ENCODE measurements at regions not wholly inside any gene's neighbourhood (a gene's known extent, or its start where the extent isn't known, plus 50 kb on each side); places are given as distances from the start of the nearest gene placed in this dataset.

DNA sequence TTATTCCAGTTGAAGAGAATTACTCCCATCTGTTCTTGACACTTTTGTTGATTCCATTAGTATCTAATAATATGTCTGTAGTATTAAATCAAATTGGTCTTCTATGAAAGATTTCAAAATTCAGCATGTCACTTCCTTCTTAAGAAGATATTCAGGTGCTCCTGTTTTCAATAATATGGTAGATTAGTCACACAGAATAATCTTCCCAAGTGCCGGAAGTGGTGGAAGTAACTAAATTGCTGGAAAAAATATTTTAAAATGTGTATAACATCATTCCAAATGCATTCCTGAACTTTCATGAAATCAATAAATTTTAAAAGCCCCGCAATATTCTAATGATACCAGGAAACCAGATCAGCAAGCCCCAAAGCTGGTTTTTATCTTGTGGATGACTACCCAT lies 281.3 kb downstream of the EPM2A start:
- DNase-seq (ENCODE audit: low read depth in 2 of 2): no peak

DNA sequence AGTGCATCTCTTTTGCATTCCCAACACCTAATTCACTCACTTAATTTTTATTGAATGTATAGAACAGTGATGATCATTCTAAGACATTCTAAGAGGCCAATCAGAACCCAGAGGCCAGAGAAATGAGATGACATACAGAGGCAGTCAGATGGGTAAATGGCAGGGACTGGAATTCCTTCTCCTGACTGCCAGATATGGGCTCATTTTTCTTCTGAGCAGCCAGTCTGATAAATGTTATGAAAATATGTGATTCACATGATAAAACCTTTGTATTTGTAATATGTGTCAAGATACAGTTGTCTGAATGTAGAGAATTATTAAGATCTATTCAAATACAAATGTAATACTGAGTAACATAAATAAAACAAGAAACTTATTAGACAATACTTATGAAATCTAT lies 277.8 kb downstream of the EPM2A start:
- no peak for DNase-seq (ENCODE audit: low read depth in 2 of 2)

DNA sequence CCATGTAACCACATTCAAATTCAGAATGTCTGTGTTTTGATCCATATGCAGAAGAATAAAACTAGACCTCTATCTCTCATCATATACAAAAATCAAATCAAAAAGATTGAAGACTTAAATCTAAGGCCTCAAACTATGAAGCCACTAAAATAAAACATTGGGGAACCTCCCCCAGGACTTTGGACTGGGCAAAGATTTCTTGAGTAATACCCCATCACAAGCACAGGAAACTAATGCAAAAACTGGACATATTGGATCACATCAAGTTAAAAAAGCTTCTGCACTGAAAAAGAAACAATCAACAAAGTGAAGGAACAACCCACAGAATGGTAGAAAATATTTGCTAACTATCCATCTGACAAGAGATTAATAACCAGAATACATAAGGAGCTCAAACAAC lies 266.8 kb downstream of the EPM2A start:
- no peak for DNase-seq (ENCODE audit: low read depth in 2 of 2)

DNA sequence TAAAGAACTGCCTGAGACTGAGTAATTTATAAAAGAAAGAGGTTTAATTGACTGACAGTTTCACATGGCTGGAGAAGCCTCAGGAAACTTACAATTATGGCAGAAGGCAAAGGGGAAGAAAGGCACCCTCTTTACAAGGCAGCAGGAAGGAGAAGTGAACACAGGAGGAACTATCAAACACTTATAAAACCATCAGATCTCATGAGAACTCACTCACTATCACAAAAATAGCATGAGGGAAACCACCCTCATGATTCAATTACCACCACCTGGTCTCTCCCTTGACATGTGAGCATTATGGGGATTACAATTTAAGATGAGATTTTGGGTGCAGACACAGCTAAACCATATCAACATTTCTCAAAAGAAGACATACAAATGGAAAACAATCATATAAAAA lies 266.3 kb downstream of the EPM2A start:
- DNase-seq (ENCODE audit: low read depth in 2 of 2): no peak

DNA sequence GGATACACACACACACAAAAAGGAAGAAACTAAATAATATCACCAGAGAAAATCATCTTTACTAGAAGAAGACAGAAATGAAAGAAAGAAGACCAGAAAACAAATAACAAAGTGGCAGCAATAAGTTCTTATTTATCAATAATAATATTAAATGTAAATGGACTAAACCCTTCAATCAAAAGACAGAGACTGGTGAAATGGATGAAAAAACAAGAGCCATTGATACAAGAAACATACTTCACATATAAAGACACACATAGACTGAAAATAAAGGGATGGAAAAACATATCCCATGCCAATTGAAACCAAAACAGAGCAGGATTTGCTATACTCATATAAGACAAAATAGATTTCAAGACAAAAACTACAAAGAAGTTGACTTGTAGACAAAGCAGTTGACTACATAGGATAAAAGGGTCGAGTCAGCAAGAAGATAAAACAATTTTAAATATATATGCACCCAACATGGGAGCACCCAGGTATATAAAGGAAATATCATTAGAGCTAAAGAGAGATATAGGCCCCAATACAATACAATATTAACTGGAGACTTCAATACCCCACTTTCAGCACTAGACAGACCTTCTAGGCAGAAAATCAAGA lies 259.4 kb downstream of the EPM2A start:
- DNase-seq (ENCODE audit: low read depth in 2 of 2): no peak

DNA sequence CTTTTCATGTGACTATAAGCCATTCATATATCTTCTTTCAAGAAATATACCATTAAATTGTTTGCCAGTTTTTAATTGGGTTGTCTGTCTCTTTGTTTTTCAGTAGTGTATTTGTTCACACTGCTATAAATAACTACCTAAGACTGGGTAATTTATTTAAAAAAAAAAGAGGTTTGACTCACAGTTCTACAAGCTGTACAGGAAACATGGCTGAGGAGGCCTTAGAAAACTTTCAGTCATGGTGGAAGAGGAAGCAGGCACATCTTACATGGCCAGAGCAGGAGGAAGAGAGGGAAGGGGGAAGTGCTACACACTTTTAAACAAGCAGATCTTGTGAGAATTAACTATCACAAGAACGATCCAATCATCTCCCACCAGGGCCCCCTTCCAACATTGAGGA lies 255.3 kb downstream of the EPM2A start:
- DNase-seq (ENCODE audit: low read depth in 2 of 2): no peak

DNA sequence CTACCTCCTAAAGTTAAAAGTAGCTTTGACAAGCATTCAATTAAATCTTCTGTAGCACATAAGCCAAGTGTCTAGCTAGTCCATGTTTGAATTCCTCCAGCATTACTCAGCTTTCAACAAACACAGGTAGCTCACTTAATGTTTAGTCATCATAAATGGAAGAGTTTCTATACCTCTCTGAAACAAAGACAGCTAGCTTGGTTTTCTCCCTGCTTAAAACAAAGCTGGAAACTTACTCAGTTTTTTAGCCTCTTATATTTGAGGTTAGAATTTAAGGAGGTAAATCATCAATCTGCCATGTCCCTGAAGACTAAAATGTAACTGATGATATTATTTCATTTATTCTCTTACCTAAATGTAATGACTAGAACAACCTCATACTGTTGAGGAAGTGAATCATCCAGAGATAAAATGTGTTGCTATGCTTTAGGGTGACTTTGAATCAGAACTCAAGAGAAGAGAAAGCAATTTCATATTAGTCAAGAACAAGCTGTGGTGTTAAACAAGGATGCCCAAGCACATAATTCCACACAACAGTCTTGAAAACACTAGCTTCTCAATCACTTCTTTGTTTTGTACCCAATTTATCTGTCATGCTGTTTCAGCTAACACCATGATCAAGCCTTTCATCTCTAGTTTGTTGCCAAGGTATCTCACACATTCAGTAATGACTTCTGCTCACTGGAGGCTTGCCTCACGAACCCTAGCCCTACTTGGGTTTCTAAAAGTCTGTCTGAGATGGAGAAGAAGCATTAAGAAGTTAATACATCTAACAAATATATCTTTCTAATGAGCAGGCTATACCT lies 251.9 kb downstream of the EPM2A start:
- no peak for DNase-seq (ENCODE audit: low read depth in 2 of 2)

DNA sequence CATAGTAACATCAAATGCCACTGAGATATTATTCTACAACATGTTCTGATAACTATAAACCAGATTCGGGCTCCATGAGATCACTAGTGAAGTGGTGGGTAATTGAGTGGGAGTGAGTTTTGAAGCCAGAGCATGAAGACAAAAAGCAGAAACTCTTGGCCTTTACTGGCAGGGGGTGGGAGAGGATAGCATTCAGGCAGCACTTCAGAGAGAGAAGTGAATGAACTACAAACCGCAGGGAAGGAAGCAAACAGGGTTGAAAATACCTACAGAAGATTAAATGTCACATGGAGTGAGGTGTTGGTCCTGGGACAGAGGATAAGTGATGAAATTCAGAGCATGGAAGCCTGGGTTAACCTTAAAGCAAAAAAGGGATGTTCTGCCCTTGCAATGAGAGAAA lies 250.0 kb downstream of the EPM2A start:
- DNase-seq (ENCODE audit: low read depth in 2 of 2): no peak

DNA sequence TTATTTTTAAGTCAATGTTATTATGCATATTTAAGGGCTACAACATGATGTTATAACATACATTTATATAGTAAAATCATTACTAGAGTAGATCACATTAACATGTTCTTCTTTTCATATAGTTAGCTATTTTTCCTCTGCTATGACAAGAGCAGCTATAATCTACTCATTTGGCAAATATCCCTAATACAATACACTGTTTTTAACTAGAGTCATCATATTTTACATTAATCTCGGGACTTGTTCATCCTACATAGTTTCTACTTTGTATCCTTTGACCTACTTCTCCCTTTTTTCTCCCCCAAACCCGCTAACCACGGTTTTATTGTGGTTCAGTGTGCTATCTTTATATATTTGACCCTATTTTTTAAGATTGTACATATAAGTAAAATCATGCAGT lies 249.0 kb downstream of the EPM2A start:
- DNase-seq (ENCODE audit: low read depth in 2 of 2): no peak

DNA sequence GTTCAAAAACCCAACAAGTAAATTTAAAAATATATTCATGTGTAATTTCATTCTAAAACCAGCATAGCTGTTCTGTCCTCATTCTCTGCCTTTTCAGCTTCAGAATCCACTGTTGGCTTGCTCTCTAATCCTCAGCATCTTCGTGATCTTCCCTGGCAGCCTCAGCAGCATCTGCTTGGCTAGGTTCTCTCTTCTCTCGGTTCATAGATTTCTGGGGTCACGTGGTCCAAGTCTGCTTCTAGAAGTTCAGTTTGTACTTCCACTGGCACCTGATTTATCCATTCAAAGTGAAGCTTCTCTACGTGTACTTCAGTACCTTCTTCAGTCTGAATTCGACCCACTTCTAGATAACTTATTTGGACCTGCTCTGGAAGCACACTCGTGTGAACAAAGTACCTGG lies 245.7 kb downstream of the EPM2A start:
- no peak for DNase-seq (ENCODE audit: low read depth in 2 of 2)

DNA sequence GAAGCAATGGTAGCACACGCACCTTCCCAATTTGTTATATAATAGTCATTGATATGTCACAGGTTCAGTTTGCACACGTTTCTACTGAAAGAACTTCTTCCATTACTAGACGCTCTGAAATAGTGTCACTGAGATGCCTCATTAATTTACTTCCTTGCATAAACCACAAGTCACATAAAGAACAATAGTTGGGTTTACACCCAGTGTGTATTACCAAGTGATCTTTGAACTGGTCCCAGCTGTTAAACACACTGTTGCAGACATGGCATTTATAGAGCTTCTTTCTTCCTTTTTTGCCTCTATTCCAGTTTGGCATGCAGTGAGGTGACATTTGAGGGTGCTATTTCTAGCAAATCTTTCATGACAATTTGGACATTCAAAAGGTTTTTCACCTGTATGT lies 245.3 kb downstream of the EPM2A start:
- no peak for DNase-seq (ENCODE audit: low read depth in 2 of 2)

DNA sequence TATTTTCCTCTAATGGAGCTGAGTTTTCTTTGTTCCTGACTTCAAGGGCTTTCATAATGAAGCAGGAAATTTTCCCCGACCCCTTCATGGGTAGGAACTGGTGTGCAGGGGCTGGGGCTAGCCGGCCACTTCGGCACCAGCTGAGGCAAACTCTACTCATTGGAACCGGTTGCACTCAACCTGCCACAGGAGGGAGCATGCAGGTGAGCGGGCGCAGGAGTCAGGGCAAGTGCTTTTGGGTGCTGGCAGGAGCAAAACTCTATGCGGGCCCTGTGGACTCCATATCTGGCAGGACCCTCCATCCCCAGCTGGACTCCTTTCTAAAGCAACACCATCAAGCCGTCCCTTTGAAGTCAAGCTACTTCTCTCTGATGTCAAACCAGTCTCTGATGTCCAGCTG lies 244.2 kb downstream of the EPM2A start:
- no peak for DNase-seq (ENCODE audit: low read depth in 2 of 2)

DNA sequence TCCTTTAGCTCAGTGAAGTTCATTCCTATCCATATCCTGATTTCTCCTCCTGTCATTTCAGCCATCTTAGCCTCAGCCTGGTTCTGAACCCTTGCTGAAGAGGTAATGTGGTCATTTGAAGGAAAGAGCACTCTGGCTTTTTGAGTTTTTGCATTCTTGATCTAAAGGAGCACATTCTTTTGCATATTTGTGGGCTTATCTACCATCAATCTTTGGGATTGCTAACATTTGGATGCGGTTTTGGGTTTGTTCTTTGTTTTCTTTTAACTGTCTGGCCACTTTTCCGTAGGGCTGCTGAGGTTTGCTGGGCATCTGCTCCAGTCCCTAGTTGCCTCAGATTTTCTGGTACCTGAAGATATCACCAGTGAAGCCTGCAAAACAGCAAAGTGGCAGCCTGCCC lies 238.3 kb downstream of the EPM2A start:
- no peak for DNase-seq (ENCODE audit: low read depth in 2 of 2)

DNA sequence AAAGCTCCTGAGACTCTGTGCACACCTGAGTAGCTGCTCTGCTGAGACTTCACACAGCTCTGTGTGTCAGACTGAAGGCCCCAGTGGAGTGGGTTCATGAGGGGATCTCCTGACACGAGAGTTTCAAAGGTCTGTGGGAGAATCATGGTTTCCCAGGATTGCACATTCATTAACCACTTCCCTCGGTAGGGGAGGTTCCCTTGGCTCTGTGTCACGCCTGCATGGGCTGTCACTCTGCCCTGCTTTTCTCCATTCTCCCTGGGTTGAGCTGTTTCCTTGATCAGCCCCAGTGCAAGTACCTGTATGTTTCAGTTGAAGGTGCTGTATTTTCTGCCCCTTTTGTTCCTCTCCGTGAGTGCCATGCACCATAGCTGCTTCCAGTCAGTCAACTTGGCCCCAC lies 236.9 kb downstream of the EPM2A start:
- DNase-seq (ENCODE audit: low read depth in 2 of 2): no peak

DNA sequence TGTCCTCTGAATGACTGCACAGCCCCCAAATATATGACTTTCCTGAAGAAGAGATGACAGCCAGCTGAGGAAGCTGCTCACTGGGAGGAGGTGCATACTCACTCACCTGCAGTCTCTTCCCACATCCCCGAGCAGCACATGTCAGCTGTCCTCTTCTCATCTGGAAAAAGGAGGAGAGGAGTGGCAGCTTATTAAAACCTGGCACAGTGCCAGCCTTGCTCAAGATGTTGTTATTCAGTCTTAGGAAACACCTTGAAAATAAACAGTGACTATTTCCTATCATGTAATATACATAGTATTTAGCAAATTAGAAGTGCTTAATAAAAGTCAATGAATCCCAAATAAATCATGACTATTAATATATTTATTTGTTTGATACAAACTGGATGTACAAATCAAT lies 232.9 kb downstream of the EPM2A start:
- DNase-seq (ENCODE audit: low read depth in 2 of 2): peak in 1 of 2 donors; percentile 26

DNA sequence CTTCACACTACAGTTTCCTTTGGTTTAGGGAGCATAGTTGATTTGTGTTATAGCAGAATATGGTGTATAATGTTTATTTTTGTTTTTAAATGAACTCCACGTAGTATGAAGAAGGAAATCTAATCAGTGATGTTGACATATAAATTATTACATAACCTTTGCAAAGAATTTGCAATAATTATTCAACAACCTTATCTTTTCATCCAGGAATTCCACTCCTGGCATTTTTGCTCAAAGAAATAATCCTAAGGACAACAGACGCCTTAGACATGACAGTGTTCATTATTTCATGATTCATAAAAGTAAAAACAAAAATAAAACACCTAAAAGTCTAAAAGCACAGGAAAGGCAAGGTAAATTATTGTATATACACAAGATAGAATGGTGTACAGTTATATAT lies 229.2 kb downstream of the EPM2A start:
- no peak for DNase-seq (ENCODE audit: low read depth in 2 of 2)

DNA sequence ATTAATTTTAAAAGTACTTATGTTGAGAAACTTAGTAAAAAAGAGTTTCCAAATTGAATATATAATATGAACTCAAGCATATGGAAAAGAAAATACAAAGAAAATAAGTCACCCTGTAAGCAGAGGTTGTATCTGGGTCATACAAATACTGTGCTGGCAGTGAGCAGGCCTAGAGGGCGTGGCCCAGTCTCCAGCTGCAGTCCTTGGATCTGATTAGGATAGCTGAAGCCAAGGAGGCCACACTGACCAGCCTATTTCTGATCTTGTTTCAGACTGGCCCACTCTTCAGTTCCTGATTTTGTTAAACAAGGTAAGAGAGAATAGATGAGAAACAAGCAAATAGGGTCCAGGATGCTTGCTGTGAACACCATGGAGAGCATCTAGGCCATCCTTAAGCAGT lies 228.8 kb downstream of the EPM2A start:
- no peak for DNase-seq (ENCODE audit: low read depth in 2 of 2)

DNA sequence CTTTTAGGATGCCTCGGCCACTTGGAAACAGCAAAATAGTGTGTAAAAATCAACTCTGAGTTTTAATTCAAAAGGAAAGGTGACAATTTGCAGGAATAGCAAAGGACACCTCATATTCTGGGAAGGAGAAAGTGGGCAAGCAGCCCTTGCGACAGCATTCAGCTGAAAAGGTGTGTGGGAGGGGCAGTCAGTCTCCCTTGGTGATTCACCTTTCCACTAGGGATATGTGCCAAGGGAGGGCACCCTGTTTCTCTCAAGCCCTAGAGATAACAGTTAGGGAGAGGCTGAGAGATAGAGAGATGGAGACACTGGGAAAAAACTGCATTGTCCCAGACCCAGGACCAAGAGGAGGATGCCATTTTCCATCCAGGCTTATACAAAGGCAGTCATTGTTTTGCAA lies 228.1 kb downstream of the EPM2A start:
- no peak for DNase-seq (ENCODE audit: low read depth in 2 of 2)

DNA sequence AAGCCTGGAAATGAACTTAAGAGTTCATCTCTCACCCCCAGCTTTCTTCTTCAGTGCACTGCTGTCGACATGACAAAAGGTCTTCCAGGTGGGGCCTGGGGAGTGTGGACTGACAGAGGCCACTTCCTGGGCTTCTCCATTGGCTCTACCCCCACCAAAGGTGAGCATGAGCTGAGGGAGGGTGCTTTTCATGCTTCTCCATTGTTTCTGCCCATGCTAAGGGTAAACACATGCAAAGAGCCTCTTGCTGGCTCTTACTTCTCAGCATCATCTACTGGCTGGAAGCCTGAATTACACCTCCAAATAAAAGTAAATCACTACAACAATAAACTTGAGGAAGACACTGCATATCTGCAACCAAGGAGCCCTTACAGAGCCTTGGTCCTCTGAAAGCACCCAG lies 227.2 kb downstream of the EPM2A start:
- DNase-seq (ENCODE audit: low read depth in 2 of 2): no peak

DNA sequence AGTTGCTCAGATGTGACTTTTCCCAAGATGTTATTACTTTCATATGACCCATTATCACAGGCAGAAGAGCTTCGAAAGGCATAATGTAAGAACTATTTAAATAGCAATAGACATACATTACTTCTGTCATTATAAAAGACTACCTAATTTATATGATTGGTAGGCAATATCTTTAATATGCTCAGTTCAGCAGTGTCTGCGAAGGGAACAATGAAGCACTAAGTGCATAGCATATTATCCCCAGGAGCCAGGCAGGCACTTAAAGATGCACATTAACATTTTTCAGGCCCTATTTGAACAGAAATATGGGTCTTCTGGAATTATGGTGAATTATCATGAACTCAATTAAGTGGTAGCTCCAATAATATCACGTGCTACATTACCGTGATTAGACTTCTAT lies 217.8 kb downstream of the EPM2A start:
- no peak for DNase-seq (ENCODE audit: low read depth in 2 of 2)

DNA sequence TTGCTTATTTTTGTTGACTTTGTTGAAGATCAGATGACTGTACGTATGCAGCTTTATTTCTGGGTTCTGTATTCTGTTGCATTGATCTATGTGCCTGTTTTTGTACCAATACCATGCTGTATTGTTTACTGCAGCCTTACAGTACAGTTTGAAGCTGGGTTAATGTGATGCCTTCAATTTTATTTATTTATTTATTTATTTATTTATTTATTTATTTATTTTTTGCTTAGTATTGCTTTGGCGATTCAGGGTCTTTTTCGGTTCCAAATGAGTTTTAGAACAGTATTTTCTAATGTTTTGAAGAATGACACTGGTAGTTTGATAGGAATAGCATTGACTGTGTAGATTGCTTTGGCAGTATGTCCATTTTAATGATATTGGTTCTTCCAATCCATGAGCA lies 210.3 kb downstream of the EPM2A start:
- no peak for DNase-seq (ENCODE audit: low read depth in 2 of 2)

DNA sequence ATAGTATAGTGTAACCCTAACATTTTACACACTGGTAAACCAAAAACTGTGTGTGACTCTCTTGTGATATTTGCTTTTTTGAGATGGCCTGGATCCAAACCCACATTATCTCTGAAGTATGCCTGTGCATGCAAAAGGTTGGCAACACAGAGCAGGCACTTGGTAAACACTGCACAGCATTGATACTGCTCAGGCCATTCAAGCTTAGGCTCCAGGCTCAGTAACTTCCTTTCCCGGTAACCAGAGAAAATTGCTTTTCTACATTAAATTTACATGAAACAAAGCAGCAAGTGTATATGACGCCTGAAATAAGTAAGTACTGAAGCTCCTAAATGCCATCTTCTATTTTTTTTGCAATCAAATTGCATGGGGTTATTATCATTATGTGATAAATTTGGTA lies 205.7 kb downstream of the EPM2A start:
- DNase-seq (ENCODE audit: low read depth in 2 of 2): no peak

DNA sequence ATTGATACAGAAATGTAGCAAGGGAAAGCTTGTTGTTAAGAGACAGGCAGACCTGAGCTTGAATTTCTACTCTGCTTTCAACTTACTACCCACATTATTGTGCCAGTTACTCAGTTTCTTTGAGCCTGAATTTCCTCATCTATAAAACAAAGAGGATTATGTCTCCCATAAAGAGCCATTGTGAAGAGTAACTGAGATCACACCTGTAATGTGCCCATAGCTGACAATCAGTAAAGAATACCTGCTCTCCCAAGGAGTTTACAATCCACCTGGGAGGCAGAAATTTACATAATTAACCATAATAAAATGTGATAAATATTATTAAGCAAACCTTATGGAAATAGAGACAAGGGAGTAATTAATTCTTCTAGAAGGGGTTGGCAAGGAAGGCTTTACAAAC lies 204.9 kb downstream of the EPM2A start:
- no peak for DNase-seq (ENCODE audit: low read depth in 2 of 2)

DNA sequence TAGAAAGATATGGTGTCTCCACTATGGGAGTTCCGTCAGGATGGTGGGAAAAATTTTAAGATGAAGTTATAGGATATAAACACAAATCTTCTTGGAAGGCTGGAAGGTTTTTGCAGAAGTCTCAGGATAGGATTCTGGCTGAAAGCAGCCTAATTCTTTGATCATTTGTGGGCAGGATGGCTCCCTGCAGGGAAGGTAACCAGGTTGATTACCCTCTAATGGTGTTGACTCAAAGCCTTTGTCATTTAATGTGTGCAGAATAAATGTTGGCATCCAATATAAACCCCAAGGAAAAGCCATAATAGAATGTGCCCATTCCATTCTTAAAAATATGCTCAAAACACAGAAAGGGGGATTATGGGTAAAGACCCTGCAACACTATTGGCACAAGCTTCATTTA lies 204.3 kb downstream of the EPM2A start:
- DNase-seq (ENCODE audit: low read depth in 2 of 2): no peak
